ENCODE measurements at regions not wholly inside any gene's neighbourhood (a gene's known extent, or its start where the extent isn't known, plus 50 kb on each side); places are given as distances from the start of the nearest gene placed in this dataset.

DNA sequence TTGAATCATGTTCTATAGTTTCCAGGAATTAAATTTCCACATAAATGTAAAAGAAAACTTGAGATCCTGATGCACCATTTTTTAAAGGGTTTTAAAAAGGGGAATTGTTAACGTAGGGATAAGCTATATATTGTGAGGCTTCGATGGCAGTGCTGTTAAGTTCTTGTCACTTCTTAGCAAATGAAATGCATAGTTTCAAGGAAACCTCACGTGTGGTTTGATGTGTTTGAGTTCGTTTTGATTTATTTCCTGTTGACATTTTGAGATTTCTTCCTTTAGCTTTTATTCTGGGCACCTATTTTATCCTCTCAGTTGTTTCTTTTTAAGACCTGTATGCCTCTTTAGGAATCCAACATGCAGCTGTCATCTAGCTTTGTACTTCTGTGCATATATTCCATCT is 301.0 kb downstream of the DOCK8 start:
- Histone ChIP-seq H3K4me1 (peaks cover 0 to 23% (median 0%) of the 10 kb centered on the region in 4 donors), H3K4me3 (no peak overlapping the region), H3K36me3 (no peaks in the 10 kb centered on the region), H3K27ac (no peak overlapping the region), H3K9me3 (no peaks in the 10 kb centered on the region), H3K27me3 (no peaks in the 10 kb centered on the region)
- no peak for DNase-seq
- TF ChIP-seq, protein P1, sequence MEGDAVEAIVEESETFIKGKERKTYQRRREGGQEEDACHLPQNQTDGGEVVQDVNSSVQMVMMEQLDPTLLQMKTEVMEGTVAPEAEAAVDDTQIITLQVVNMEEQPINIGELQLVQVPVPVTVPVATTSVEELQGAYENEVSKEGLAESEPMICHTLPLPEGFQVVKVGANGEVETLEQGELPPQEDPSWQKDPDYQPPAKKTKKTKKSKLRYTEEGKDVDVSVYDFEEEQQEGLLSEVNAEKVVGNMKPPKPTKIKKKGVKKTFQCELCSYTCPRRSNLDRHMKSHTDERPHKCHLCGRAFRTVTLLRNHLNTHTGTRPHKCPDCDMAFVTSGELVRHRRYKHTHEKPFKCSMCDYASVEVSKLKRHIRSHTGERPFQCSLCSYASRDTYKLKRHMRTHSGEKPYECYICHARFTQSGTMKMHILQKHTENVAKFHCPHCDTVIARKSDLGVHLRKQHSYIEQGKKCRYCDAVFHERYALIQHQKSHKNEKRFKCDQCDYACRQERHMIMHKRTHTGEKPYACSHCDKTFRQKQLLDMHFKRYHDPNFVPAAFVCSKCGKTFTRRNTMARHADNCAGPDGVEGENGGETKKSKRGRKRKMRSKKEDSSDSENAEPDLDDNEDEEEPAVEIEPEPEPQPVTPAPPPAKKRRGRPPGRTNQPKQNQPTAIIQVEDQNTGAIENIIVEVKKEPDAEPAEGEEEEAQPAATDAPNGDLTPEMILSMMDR (IDR thresholded peaks at IDR 0.05), result no peak

DNA sequence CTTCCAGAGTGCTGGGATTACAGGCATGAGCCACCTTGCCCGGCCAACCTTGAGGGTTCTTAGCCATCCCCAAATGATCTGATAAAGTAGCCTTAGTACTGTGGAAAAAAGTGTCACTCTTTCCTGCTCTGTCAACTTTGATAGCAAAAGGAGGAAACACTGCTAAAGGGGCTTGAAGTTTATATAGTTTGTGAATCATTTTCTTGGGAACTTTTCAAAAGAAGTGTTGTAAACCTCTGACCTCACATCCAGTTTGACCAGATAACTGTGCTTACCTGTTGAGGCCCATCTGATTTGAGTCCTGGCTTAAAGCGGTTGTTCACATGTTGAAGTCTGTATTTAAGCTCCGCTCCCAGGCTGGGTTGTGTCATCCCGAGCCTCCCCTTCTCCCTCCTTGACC is 303.3 kb downstream of the DOCK8 start:
- Histone ChIP-seq H3K27ac (peak overlapping the region in 2 of 4 donors; percentile 7 to 70), H3K36me3 (no peaks in the 10 kb centered on the region), H3K27me3 (no peaks in the 10 kb centered on the region), H3K4me3 (peak overlapping the region in 1 of 4 donors; percentile 5), H3K9me3 (no peaks in the 10 kb centered on the region), H3K4me1 (peaks cover 0 to 23% (median 0%) of the 10 kb centered on the region in 4 donors)
- no peak for DNase-seq
- TF ChIP-seq, protein P1 (IDR thresholded peaks at IDR 0.05), result no peak

DNA sequence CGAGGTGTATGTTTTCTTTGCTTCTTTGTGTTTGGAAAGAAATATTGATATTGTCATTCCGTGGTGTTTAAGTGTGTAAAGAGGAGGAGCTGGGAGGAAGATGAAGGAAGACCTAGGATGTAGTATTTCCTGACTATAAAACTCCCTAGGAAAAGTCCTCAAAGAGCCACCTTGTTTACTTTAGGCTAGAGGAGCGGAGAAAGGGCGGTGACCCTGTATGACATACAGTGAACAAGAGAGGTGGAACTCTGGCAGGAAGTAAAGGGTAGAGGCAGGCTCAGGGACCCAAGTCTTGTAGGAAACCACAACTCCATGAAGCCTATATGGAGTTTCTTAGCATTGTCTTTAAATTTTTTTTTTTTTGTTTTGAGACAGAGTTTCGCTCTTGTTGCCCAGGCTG is 303.9 kb downstream of the DOCK8 start:
- Histone ChIP-seq H3K4me1 (peaks cover 0 to 23% (median 0%) of the 10 kb centered on the region in 4 donors), H3K27ac (peak overlapping the region in 2 of 4 donors; percentile 28 to 70), H3K27me3 (no peaks in the 10 kb centered on the region), H3K9me3 (no peaks in the 10 kb centered on the region), H3K36me3 (no peaks in the 10 kb centered on the region), H3K4me3 (peak overlapping the region in 1 of 4 donors; percentile 5)
- no peak for TF ChIP-seq POLR2A (IDR thresholded peaks at IDR 0.05)
- TF ChIP-seq, protein P1 (IDR thresholded peaks at IDR 0.05), result no peak
- peak in 1 of 3 donors; percentile 60 for DNase-seq

DNA sequence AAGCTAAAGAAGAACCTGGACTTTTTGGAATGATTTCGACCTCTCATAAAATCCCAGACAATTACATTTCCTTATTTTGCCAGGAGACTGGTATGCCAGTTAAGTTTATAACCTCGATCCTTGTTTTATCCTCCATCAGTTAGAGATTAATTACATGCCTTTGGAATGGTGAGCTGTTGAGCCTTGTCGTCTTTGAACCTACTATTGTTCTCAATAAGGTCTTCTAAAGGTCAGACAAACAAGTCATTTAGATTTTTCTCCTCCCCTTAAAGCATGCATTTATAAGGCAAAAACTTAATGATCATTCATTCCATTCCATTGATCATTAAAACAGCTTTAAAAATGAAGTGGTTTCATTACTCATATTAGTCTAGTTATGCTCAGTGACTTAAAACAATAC is 304.9 kb downstream of the DOCK8 start:
- DNase-seq, result no peak
- Histone ChIP-seq H3K4me1 (peaks cover 0 to 23% (median 0%) of the 10 kb centered on the region in 4 donors), H3K27ac (peak overlapping the region in 1 of 4 donors; percentile 22), H3K27me3 (no peaks in the 10 kb centered on the region), H3K4me3 (no peak overlapping the region), H3K9me3 (no peaks in the 10 kb centered on the region), H3K36me3 (no peaks in the 10 kb centered on the region)
- no peak for TF ChIP-seq POLR2A (IDR thresholded peaks at IDR 0.05)
- TF ChIP-seq, protein P1 (IDR thresholded peaks at IDR 0.05), result no peak

DNA sequence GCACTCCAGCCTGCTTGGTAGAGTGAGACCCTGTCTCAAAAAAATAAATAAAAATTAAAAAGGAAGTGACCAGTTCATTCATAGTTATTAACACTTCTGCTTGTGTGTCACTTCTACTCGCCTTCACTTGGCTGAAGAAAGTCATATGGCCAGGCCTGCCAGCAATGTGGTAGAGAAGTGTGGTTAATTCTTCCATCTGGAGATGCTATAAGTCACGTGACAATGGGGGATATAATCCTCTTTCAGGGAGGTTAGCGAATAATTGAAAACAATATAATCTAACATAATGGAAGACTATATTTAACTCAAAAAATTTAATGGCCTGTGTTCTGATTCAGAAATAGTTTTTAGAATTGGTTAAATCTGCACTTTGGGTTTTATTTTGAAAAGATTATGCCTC is 305.6 kb downstream of the DOCK8 start:
- H3K27me3 ChIP-seq, result no peaks in the 10 kb centered on the region
- no peak for DNase-seq
- H3K27ac ChIP-seq, result peak overlapping the region in 1 of 4 donors; percentile 22
- H3K4me1 ChIP-seq, result peaks cover 0 to 23% (median 0%) of the 10 kb centered on the region in 4 donors
- no peaks in the 10 kb centered on the region for H3K36me3 ChIP-seq
- H3K4me3 ChIP-seq, result no peak overlapping the region
- TF ChIP-seq, protein P1 (IDR thresholded peaks at IDR 0.05), result no peak
- no peak for TF ChIP-seq POLR2A (IDR thresholded peaks at IDR 0.05)
- no peaks in the 10 kb centered on the region for H3K9me3 ChIP-seq

DNA sequence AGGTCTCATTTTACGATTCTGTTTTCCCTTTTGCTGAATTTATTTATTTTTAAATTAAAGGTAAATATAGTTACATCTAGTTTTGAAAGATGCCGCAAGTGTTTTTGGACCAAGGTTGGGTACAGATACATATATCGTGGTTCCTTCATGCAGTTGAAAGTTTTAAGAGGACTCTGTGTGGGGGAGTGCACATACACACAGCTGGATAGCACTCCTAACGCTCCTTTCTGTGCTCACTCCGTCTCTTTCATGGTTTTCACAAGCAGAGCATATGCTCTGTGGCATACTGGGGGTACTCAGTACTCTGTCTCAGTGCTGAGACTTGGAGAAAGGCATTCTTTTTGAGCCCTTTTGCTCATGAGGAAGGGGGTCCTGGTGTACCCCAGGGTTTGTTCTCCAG is 307.5 kb downstream of the DOCK8 start:
- H3K27ac ChIP-seq, result no peak overlapping the region
- DNase-seq, result no peak

More for the DNA sequence above, 307.5 kb downstream of the DOCK8 start:
- peaks cover 0 to 23% (median 0%) of the 10 kb centered on the region in 4 donors for H3K4me1 ChIP-seq
- H3K27me3 ChIP-seq, result no peaks in the 10 kb centered on the region
- H3K36me3 ChIP-seq, result no peaks in the 10 kb centered on the region
- TF ChIP-seq, protein P1 (IDR thresholded peaks at IDR 0.05), result no peak
- no peak for TF ChIP-seq POLR2A (IDR thresholded peaks at IDR 0.05)
- H3K4me3 ChIP-seq, result no peak overlapping the region
- H3K9me3 ChIP-seq, result no peaks in the 10 kb centered on the region
